ENCODE measurements at regions not wholly inside any gene's neighbourhood (a gene's known extent, or its start where the extent isn't known, plus 50 kb on each side); places are given as distances from the start of the nearest gene placed in this dataset.

- in situ Hi-C loops (cut with MboI; ENCODE audit: low sequenced_read_pairs) = no loop called here
Observed at GRCh38 chr14:101409006-101409543, 152.2 kb upstream of the DIO3 start.

GRCh38 chr14:101410126-101410525 lies 151.2 kb upstream of the DIO3 start:
- in situ Hi-C loops (cut with MboI; ENCODE audit: low sequenced_read_pairs) = no loop called here

- in situ Hi-C loops (cut with MboI; ENCODE audit: low sequenced_read_pairs) = no loop called here
Observed at GRCh38 chr14:101411151-101411550, 150.1 kb upstream of the DIO3 start.

- in situ Hi-C loops (cut with MboI; ENCODE audit: low sequenced_read_pairs) = no loop called here
Observed at GRCh38 chr14:101411779-101412178, 149.5 kb upstream of the DIO3 start.

GRCh38 chr14:101412739-101413138 lies 148.6 kb upstream of the DIO3 start:
- in situ Hi-C loops (cut with MboI; ENCODE audit: low sequenced_read_pairs) = no loop called here

- in situ Hi-C loops (cut with MboI; ENCODE audit: low sequenced_read_pairs) = no loop called here
Observed at GRCh38 chr14:101417434-101417833, 143.9 kb upstream of the DIO3 start.

GRCh38 chr14:101418601-101419000 lies 142.7 kb upstream of the DIO3 start:
- in situ Hi-C loops (cut with MboI; ENCODE audit: low sequenced_read_pairs) = no loop called here

GRCh38 chr14:101426466-101426865 lies 134.8 kb upstream of the DIO3 start:
- in situ Hi-C loops (cut with MboI; ENCODE audit: low sequenced_read_pairs) = no loop called here

- in situ Hi-C loops (cut with MboI; ENCODE audit: low sequenced_read_pairs) = no loop called here
Observed at GRCh38 chr14:101428409-101428808, 132.9 kb upstream of the DIO3 start.

GRCh38 chr14:101435546-101435945 lies 125.7 kb upstream of the DIO3 start:
- in situ Hi-C loops (cut with MboI; ENCODE audit: low sequenced_read_pairs) = no loop called here

- in situ Hi-C loops (cut with MboI; ENCODE audit: low sequenced_read_pairs) = no loop called here
Observed at GRCh38 chr14:101439023-101439422, 122.3 kb upstream of the DIO3 start.

- in situ Hi-C loops (cut with MboI; ENCODE audit: low sequenced_read_pairs) = no loop called here
Observed at GRCh38 chr14:101440496-101440895, 120.8 kb upstream of the DIO3 start.

GRCh38 chr14:101441710-101442109 lies 119.6 kb upstream of the DIO3 start:
- in situ Hi-C loops (cut with MboI; ENCODE audit: low sequenced_read_pairs) = no loop called here

GRCh38 chr14:101442451-101442850 lies 118.8 kb upstream of the DIO3 start:
- in situ Hi-C loops (cut with MboI; ENCODE audit: low sequenced_read_pairs) = no loop called here

GRCh38 chr14:101444116-101444515 lies 117.2 kb upstream of the DIO3 start:
- in situ Hi-C loops (cut with MboI; ENCODE audit: low sequenced_read_pairs) = no loop called here

- in situ Hi-C loops (cut with MboI; ENCODE audit: low sequenced_read_pairs) = no loop called here
Observed at GRCh38 chr14:101445278-101445677, 116.0 kb upstream of the DIO3 start.

- in situ Hi-C loops (cut with MboI; ENCODE audit: low sequenced_read_pairs) = no loop called here
Observed at GRCh38 chr14:101446387-101446969, 114.8 kb upstream of the DIO3 start.

- in situ Hi-C loops (cut with MboI; ENCODE audit: low sequenced_read_pairs) = no loop called here
Observed at GRCh38 chr14:101449114-101449513, 112.2 kb upstream of the DIO3 start.

GRCh38 chr14:101451166-101451565 lies 110.1 kb upstream of the DIO3 start:
- in situ Hi-C loops (cut with MboI; ENCODE audit: low sequenced_read_pairs) = no loop called here

- in situ Hi-C loops (cut with MboI; ENCODE audit: low sequenced_read_pairs) = no loop called here
Observed at GRCh38 chr14:101453225-101453624, 108.1 kb upstream of the DIO3 start.

- in situ Hi-C loops (cut with MboI; ENCODE audit: low sequenced_read_pairs) = no loop called here
Observed at GRCh38 chr14:101454229-101454628, 107.1 kb upstream of the DIO3 start.

- in situ Hi-C loops (cut with MboI; ENCODE audit: low sequenced_read_pairs) = no loop called here
Observed at GRCh38 chr14:101456246-101457175, 104.8 kb upstream of the DIO3 start.

All from HL-60/S4 treated with phorbol 12-myristate 13-acetate at 8.2 ng/mL for 4 days and 3 days (cell line).